A549 (cell line): ENCODE measurements at regions not wholly inside any gene's neighbourhood (a gene's known extent, or its start where the extent isn't known, plus 50 kb on each side); places are given as distances from the start of the nearest gene placed in this dataset.

ENCODE experiments used
- ATAC-seq, 2 experiments: fragments of 200-7000 bp in 1 of 2; fragments of >200 bp in 1 of 2; cut with Nextera tagmentation in 1 of 2; cut with Tn5 transposase in 1 of 2; 3 replicates each; pipeline versions ENCODE4 v1.8.0 to v1.9.1; 2018 to 2020; ENCODE audit warnings: mild to moderate bottlenecking in 1 of 2, moderate library complexity in 1 of 2
- CTCF ChIA-PET: fragments of 300-600 bp; sonication (Branson Sonifier 250); formaldehyde crosslinking; extraction: SDS; loops from one replicate; lab custom pipeline; 2021; ENCODE audit warnings: antibody characterized with exemption, inconsistent platforms; lab: Yijun Ruan, JAX
- POLR2A ChIA-PET: fragments of 350-600 bp; formaldehyde crosslinking; extraction: SDS; loops from one replicate; lab custom pipeline; 2021; ENCODE audit warnings: antibody characterized with exemption, inconsistent platforms; lab: Yijun Ruan, JAX
- DNase-seq, 2 experiments: peaks; one replicate each; pipeline versions ENCODE4 v3.0.0 to v3.0.0-alpha.2; 2011 to 2016; ENCODE audit warnings: low read depth in 1 of 2, low spot score in 1 of 2
- FAIRE-seq: peaks from 2 replicates; lab custom pipeline; 2011; peaks lifted over from hg19 to GRCh38; lab: Jason Lieb, UNC
- H3K27ac ChIP-seq, 2 experiments: fragments of >200 bp; sonication (Bioruptor Twin); formaldehyde crosslinking; 3 replicates each; pipeline ENCODE4 v1.5.1; 2016 to 2017
- H3K4me1 ChIP-seq: fragments of >200 bp; sonication (Bioruptor Twin); formaldehyde crosslinking; 3 replicates; pipeline ENCODE4 v1.6.1; 2016
- H3K4me2 ChIP-seq: fragments of >200 bp; sonication (Bioruptor Twin); formaldehyde crosslinking; 3 replicates; pipeline ENCODE4 v1.6.1; 2016
- H3K4me3 ChIP-seq: fragments of >200 bp; sonication (Bioruptor Twin); formaldehyde crosslinking; 3 replicates; pipeline ENCODE4 v1.5.1; 2016
- H3K9me3 ChIP-seq: fragments of >200 bp; sonication (Bioruptor Twin); formaldehyde crosslinking; 3 replicates; pipeline ENCODE4 v1.6.1; 2016
- ATOH8 ChIP-seq: fragments of 250-450 bp; sonication (Bioruptor Pico); IDR thresholded peaks from 2 replicates; pipeline ENCODE4 v1.5.0; 2020; ENCODE audit warnings: low read depth, mild to moderate bottlenecking, moderate library complexity
- CBX2 ChIP-seq: fragments of 200-600 bp; sonication (generic); IDR thresholded peaks from 2 replicates; pipeline ENCODE4 v1.6.1; 2016; ENCODE audit warnings: low read depth, mild to moderate bottlenecking, borderline replicate concordance
- CBX8 ChIP-seq: fragments of 200-600 bp; sonication (generic); IDR thresholded peaks from 2 replicates; pipeline ENCODE4 v1.6.1; 2016
- CTCF ChIP-seq: fragments of >200 bp; sonication (Bioruptor Twin); formaldehyde crosslinking; IDR thresholded peaks from 3 replicates; pipeline ENCODE4 v1.5.1; 2016
- EHF ChIP-seq: fragments of 250-450 bp; sonication (Bioruptor Pico); IDR thresholded peaks from 2 replicates; pipeline ENCODE4 v1.5.0; 2020; ENCODE audit warnings: mild to moderate bottlenecking
- EHMT2 ChIP-seq: fragments of 200-600 bp; sonication (generic); IDR thresholded peaks from 2 replicates; pipeline ENCODE4 v1.6.1; 2016; ENCODE audit warnings: antibody characterized with exemption, low read depth, mild to moderate bottlenecking, moderate library complexity
- ELK1 ChIP-seq: fragments of 150-350 bp; IDR thresholded peaks from 2 replicates; pipeline ENCODE4 v1.6.1; 2014; ENCODE audit warnings: low read depth, mild to moderate bottlenecking, low read length
- FOSL2 ChIP-seq, 2 experiments: fragments of 450-650 bp in 1 of 2; fragments of >200 bp in 1 of 2; sonication (Bioruptor Twin) in 1 of 2; formaldehyde crosslinking; IDR thresholded peaks; 2 replicates each; pipeline versions ENCODE4 v1.5.0 to v1.6.1; 2016 to 2020; ENCODE audit warnings: mild to moderate bottlenecking in 1 of 2, moderate library complexity in 1 of 2
- GATA3 ChIP-seq: IDR thresholded peaks from 2 replicates; pipeline ENCODE4 v1.6.1; 2012; ENCODE audit warnings: borderline replicate concordance
- HEYL ChIP-seq: fragments of 250-450 bp; sonication (Bioruptor Pico); IDR thresholded peaks from 2 replicates; pipeline ENCODE4 v1.8.0; 2021; ENCODE audit warnings: mild to moderate bottlenecking, moderate library complexity
- HOXB13 ChIP-seq: fragments of 250-450 bp; sonication (Bioruptor Pico); IDR thresholded peaks from 2 replicates; pipeline ENCODE4 v1.5.0; 2020; ENCODE audit warnings: low read depth, mild to moderate bottlenecking, moderate library complexity
- HOXB5 ChIP-seq: fragments of 250-450 bp; sonication (Bioruptor Pico); IDR thresholded peaks from 2 replicates; pipeline ENCODE4 v1.5.0; 2020; ENCODE audit warnings: mild to moderate bottlenecking, moderate library complexity
- JUN ChIP-seq, 2 experiments: fragments of >200 bp; sonication (Bioruptor Twin); formaldehyde crosslinking; IDR thresholded peaks; 2 replicates in 1 of 2; 3 replicates in 1 of 2; pipeline ENCODE4 v1.6.1; 2016 to 2017
- KDM1A ChIP-seq: fragments of 200-600 bp; sonication (generic); IDR thresholded peaks from 2 replicates; pipeline ENCODE4 v1.6.1; 2016; ENCODE audit warnings: low read depth, mild to moderate bottlenecking
- MAZ ChIP-seq: fragments of 150-350 bp; IDR thresholded peaks from 2 replicates; pipeline ENCODE4 v1.6.1; 2014; ENCODE audit warnings: antibody characterized with exemption, low read depth, low read length, borderline replicate concordance
- NPAS2 ChIP-seq: fragments of 250-450 bp; sonication (Bioruptor Pico); IDR thresholded peaks from 2 replicates; pipeline ENCODE4 v1.8.0; 2022; ENCODE audit warnings: mild to moderate bottlenecking, moderate library complexity, borderline replicate concordance
- NR3C1 ChIP-seq: fragments of >200 bp; sonication (Bioruptor Twin); formaldehyde crosslinking; IDR thresholded peaks from 3 replicates; pipeline ENCODE4 v1.6.1; 2017
- POLR2A ChIP-seq: IDR thresholded peaks from 2 replicates; pipeline ENCODE4 v1.6.1; 2012; ENCODE audit warnings: mild to moderate bottlenecking, low read length
- RAD21 ChIP-seq, 2 experiments: fragments of >200 bp in 1 of 2; sonication (Bioruptor Twin) in 1 of 2; formaldehyde crosslinking in 1 of 2; IDR thresholded peaks in 1 of 2; conservative IDR thresholded peaks in 1 of 2; 2 replicates in 1 of 2; 3 replicates in 1 of 2; pipeline ENCODE4 v1.6.1; 2012 to 2018; ENCODE audit warnings: inconsistent platforms in 1 of 2
- RNF2 ChIP-seq: fragments of 200-600 bp; sonication (generic); IDR thresholded peaks from 2 replicates; pipeline ENCODE4 v1.6.1; 2016; ENCODE audit warnings: low read depth, mild to moderate bottlenecking, antibody characterized with exemption, moderate library complexity, borderline replicate concordance
- SMC3 ChIP-seq: fragments of >200 bp; sonication (Bioruptor Twin); formaldehyde crosslinking; IDR thresholded peaks from 3 replicates; pipeline ENCODE4 v1.6.1; 2018; ENCODE audit warnings: inconsistent platforms
- TP53 ChIP-seq: fragments of 250-450 bp; sonication (Bioruptor Pico); IDR thresholded peaks from 2 replicates; pipeline ENCODE4 v1.5.0; 2021; ENCODE audit warnings: mild to moderate bottlenecking, moderate library complexity
- ZFP36 ChIP-seq: fragments of 450-650 bp; IDR thresholded peaks from 2 replicates; pipeline ENCODE4 v1.6.1; 2014; ENCODE audit warnings: borderline replicate concordance; ENCODE audit not compliant: partially characterized antibody
- WGBS: methylation state at CpG from one replicate; pipeline ENCODE4 v1.1.6; 2017; ENCODE audit errors: missing lambda C conversion rate; 5-methylcytosine and 5-hydroxymethylcytosine counted together

- Histone ChIP-seq H3K9me3 (no peaks in the 10 kb centered on the region), H3K4me3 (no peak overlapping the region), H3K4me1 (no peaks in the 10 kb centered on the region), H3K27ac (no peak overlapping the region), H3K4me2 (no peak overlapping the region)
- DNase-seq, result no peak
- ChIA-PET CTCF (no interaction called here), POLR2A (no interaction called here)
- 78% methylated on average over 6 of the region's 6 CpGs for WGBS
- FAIRE-seq, result no peak
- ATAC-seq, result no peak
- TF ChIP-seq RNF2 (no peak), HEYL (CRISPR knock-in tag) (no peak), CBX2 (no peak), ZFP36 (no peak), HOXB13 (CRISPR knock-in tag) (no peak), KDM1A (no peak), POLR2A (no peak), TP53 (CRISPR knock-in tag) (no peak), HOXB5 (no peak)
Measured at GRCh38 chr6:101224751-101225150, 168.8 kb upstream of the GRIK2 start.

GRCh38 chr6:101226677-101227135, 166.8 kb upstream of the GRIK2 start:
- Histone ChIP-seq H3K4me3 (no peak overlapping the region), H3K4me2 (no peak overlapping the region), H3K9me3 (no peaks in the 10 kb centered on the region), H3K4me1 (no peaks in the 10 kb centered on the region), H3K27ac (no peak overlapping the region)
- 64% methylated on average over 8 of the region's 12 CpGs for WGBS
- TF ChIP-seq CTCF, result peak; percentile 49
- peak; percentile 43; the same call in 2 of the 3 replicates for TF ChIP-seq SMC3
- TF ChIP-seq FOSL2 (IDR thresholded peaks at IDR 0.05), result no peak
- peak; percentile 43; the same call in 1 of the 2 replicates for TF ChIP-seq FOSL2 (CRISPR knock-in tag; IDR thresholded peaks at IDR 0.05)
- TF ChIP-seq RAD21 (conservative IDR thresholded peaks at IDR 0.05 in 1 of 2, IDR thresholded peaks at IDR 0.05 in 1 of 2), result peak; percentile 67 to 73
- TF ChIP-seq EHF (CRISPR knock-in tag), result no peak
- ATAC-seq (peak; percentile 81 to 82), DNase-seq (peak; percentile 2 to 55), FAIRE-seq (no peak)
- CTCF ChIA-PET, result interaction anchor here (0.6 to 1.5 kb wide), 8 partner anchors 11 to 548 kb away, joined by 3 to 5 read pairs (median 3); no protein-coding TSS in a partner anchor
- POLR2A ChIA-PET, result interaction anchor here (0.6 kb wide), 1 partner anchor 354 kb away, joined by 3 read pairs; no protein-coding TSS in a partner anchor

GRCh38 chr6:101230866-101231265, 162.6 kb upstream of the GRIK2 start:
- no CpG with 5 or more reads among the region's 5 CpGs for WGBS

More at GRCh38 chr6:101230866-101231265, 162.6 kb upstream of the GRIK2 start:
- CTCF ChIA-PET, result interaction anchor here (0.6 kb wide), 1 partner anchor 540 kb away, joined by 3 read pairs; no protein-coding TSS in a partner anchor
- no peak for TF ChIP-seq MAZ
- TF ChIP-seq EHMT2, result no peak
- TF ChIP-seq NR3C1, result no peak
- no peak for TF ChIP-seq ATOH8 (CRISPR knock-in tag)
- TF ChIP-seq NPAS2 (CRISPR knock-in tag), result no peak
- TF ChIP-seq HOXB5, result no peak
- no peak for TF ChIP-seq ZFP36
- no peak for TF ChIP-seq CBX8
- TF ChIP-seq JUN (IDR thresholded peaks at IDR 0.05), result no peak
- no peak for TF ChIP-seq ELK1
- no peak for TF ChIP-seq GATA3
- H3K27ac ChIP-seq, result no peak overlapping the region
- no peak for DNase-seq
- POLR2A ChIA-PET, result no interaction called here
- H3K9me3 ChIP-seq, result no peaks in the 10 kb centered on the region
- ATAC-seq, result no peak
- H3K4me3 ChIP-seq, result no peak overlapping the region
- H3K4me1 ChIP-seq, result no peaks in the 10 kb centered on the region
- no peak for FAIRE-seq
- H3K4me2 ChIP-seq, result no peak overlapping the region
